Medulla oblongata (tissue), 1 donor: ENCODE measurements at regions not wholly inside any gene's neighbourhood (a gene's known extent, or its start where the extent isn't known, plus 50 kb on each side); places are given as distances from the start of the nearest gene placed in this dataset.
"Not testable (repeated sequence)": the region's sequence is repeated elsewhere in the genome, so short reads cannot be mapped to it uniquely, and the experiment has no call there.

Experiments used
- DNase-seq: peaks from one replicate; pipeline ENCODE4 v3.0.0-alpha.2; 2015; ENCODE audit errors: extremely low spot score

DNA sequence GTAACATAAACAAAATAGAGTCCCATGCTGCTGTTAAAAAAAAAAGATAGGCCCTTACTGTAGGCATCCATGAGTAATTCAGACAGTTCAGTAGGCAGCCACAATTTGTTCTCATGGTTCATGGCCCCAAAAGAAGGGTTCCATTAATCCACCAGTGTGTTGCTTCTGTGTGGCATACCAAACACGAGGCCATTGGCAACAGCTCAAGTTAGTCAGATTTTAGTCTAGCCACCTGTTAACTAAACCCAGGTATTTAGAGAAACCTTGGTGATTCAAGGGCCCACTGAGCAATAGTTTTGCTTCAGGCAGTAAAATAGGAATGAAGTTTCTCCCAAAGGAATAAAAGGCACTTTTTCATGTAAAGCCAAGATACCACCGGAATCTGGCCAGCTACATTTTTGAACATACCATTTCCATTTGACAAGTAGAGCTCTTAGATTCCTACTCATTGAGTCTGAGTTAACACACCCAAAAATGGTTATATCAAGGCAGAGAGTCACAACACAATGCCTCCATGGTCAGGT lies 80.1 kb upstream of the SRD5A2 start:
- DNase-seq: no peak

GRCh38 chr2:31660165-31660564 lies 79.4 kb upstream of the SRD5A2 start:
- no peak for DNase-seq

- no peak for DNase-seq
These were observed 73.5 kb upstream of the SRD5A2 start for GRCh38 chr2:31654241-31654640.

DNA sequence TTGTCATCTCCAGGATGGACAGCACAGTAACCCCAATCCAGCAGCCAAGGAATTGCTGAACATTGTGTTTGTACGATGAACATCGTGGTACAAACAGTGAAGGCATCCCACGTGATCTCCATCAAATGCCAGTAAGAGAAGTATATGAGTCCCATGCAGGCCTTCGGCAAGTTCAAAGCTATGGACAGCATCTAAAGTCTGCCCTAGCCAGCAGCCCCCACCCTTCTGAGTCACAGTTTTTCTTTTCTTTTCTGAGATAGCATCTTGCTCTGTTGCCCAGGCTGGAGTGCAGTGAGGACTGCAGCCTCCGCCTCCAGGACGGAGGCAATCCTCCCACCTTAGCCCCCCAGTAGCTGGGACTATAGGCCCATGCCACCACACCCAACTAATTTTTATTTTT lies 71.0 kb upstream of the SRD5A2 start:
- no peak for DNase-seq

- DNase-seq: no peak
These were observed 70.5 kb upstream of the SRD5A2 start for GRCh38 chr2:31651267-31651666.

GRCh38 chr2:31644551-31644950 lies 63.8 kb upstream of the SRD5A2 start:
- no peak for DNase-seq

DNA sequence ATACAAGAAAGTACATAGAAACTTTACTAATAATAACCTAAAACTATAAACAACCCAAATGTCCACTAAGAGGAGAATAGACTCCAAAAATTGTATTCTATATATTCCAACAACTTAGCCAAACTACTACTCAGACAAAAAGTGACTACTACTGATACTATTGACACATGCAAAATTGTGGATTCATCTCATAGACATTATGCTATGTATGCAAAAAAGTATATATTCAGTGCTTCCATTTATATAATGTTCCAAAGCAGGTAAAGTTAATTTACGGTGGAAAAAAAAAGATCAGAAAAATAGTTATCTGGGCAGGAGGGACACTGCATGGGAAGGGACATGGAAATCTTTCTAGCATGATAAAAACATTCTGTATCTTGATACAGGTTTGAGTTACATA lies 62.0 kb upstream of the SRD5A2 start:
- DNase-seq: no peak

- not testable (repeated sequence) for DNase-seq
These were observed 51.5 kb upstream of the SRD5A2 start for GRCh38 chr2:31632201-31632600.
